ENCODE measurements at regions not wholly inside any gene's neighbourhood (a gene's known extent, or its start where the extent isn't known, plus 50 kb on each side); places are given as distances from the start of the nearest gene placed in this dataset.

- H3K4me3 Mint-ChIP-seq: no peak overlapping the region
- H3K9me3 Mint-ChIP-seq: peaks cover 19% of the 10 kb centered on the region
- no peak for ATAC-seq (replicated peaks; ENCODE audit: extremely low read depth, poor library complexity, severe bottlenecking)
- no peak for DNase-seq (ENCODE audit: low spot score in 2 of 2)
- H3K4me1 Mint-ChIP-seq: no peaks in the 10 kb centered on the region
- no peaks in the 10 kb centered on the region for H3K36me3 Mint-ChIP-seq (ENCODE audit: insufficient read depth)
- H3K27me3 Mint-ChIP-seq: no peaks in the 10 kb centered on the region
- no peak overlapping the region for H3K27ac Mint-ChIP-seq (ENCODE audit: low read depth)
Measured at GRCh38 chr5:167553511-167553910, 737.9 kb upstream of the WWC1 start.

- H3K9me3 Mint-ChIP-seq: peaks cover 20% of the 10 kb centered on the region
- DNase-seq (ENCODE audit: low spot score in 2 of 2): no peak
- no peak overlapping the region for H3K27ac Mint-ChIP-seq (ENCODE audit: low read depth)
- no peak overlapping the region for H3K4me3 Mint-ChIP-seq
- no peak for ATAC-seq (replicated peaks; ENCODE audit: extremely low read depth, poor library complexity, severe bottlenecking)
- H3K36me3 Mint-ChIP-seq (ENCODE audit: insufficient read depth): no peaks in the 10 kb centered on the region
- no peaks in the 10 kb centered on the region for H3K27me3 Mint-ChIP-seq
- H3K4me1 Mint-ChIP-seq: no peaks in the 10 kb centered on the region
Measured at GRCh38 chr5:167554564-167555290, 736.7 kb upstream of the WWC1 start.

- Mint-ChIP-seq H3K27me3 (no peaks in the 10 kb centered on the region), H3K4me1 (no peaks in the 10 kb centered on the region), H3K36me3 (ENCODE audit: insufficient read depth) (no peaks in the 10 kb centered on the region), H3K9me3 (peaks cover 20% of the 10 kb centered on the region), H3K4me3 (no peak overlapping the region), H3K27ac (ENCODE audit: low read depth) (no peak overlapping the region)
- ATAC-seq (replicated peaks; ENCODE audit: extremely low read depth, poor library complexity, severe bottlenecking) (no peak), DNase-seq (ENCODE audit: low spot score in 2 of 2) (no peak)
Measured at GRCh38 chr5:167555565-167556166, 735.8 kb upstream of the WWC1 start.

GRCh38 chr5:167557359-167557758 is 734.1 kb upstream of the WWC1 start:
- ATAC-seq (replicated peaks; ENCODE audit: extremely low read depth, poor library complexity, severe bottlenecking) (no peak), DNase-seq (ENCODE audit: low spot score in 2 of 2) (no peak)
- Mint-ChIP-seq H3K4me3 (no peak overlapping the region), H3K27ac (ENCODE audit: low read depth) (no peak overlapping the region), H3K36me3 (ENCODE audit: insufficient read depth) (no peaks in the 10 kb centered on the region), H3K27me3 (no peaks in the 10 kb centered on the region), H3K9me3 (peaks cover 34% of the 10 kb centered on the region), H3K4me1 (no peaks in the 10 kb centered on the region)

GRCh38 chr5:167561796-167562195 is 729.6 kb upstream of the WWC1 start:
- Mint-ChIP-seq H3K27ac (ENCODE audit: low read depth) (no peak overlapping the region), H3K9me3 (peaks cover 28% of the 10 kb centered on the region), H3K4me3 (no peak overlapping the region), H3K36me3 (ENCODE audit: insufficient read depth) (no peaks in the 10 kb centered on the region), H3K4me1 (no peaks in the 10 kb centered on the region), H3K27me3 (no peaks in the 10 kb centered on the region)
- DNase-seq (ENCODE audit: low spot score in 2 of 2): no peak
- no peak for ATAC-seq (replicated peaks; ENCODE audit: extremely low read depth, poor library complexity, severe bottlenecking)

GRCh38 chr5:167564275-167564674 is 727.2 kb upstream of the WWC1 start:
- H3K9me3 Mint-ChIP-seq: peaks cover 24% of the 10 kb centered on the region
- no peaks in the 10 kb centered on the region for H3K27me3 Mint-ChIP-seq
- no peak overlapping the region for H3K27ac Mint-ChIP-seq (ENCODE audit: low read depth)
- no peaks in the 10 kb centered on the region for H3K36me3 Mint-ChIP-seq (ENCODE audit: insufficient read depth)
- DNase-seq (ENCODE audit: low spot score in 2 of 2) (no peak), ATAC-seq (replicated peaks; ENCODE audit: extremely low read depth, poor library complexity, severe bottlenecking) (no peak)
- H3K4me1 Mint-ChIP-seq: no peaks in the 10 kb centered on the region
- no peak overlapping the region for H3K4me3 Mint-ChIP-seq

- Mint-ChIP-seq H3K27me3 (no peaks in the 10 kb centered on the region), H3K27ac (ENCODE audit: low read depth) (no peak overlapping the region), H3K36me3 (ENCODE audit: insufficient read depth) (no peaks in the 10 kb centered on the region), H3K9me3 (peaks cover 27% of the 10 kb centered on the region), H3K4me3 (no peak overlapping the region), H3K4me1 (no peaks in the 10 kb centered on the region)
- DNase-seq (ENCODE audit: low spot score in 2 of 2) (no peak), ATAC-seq (replicated peaks; ENCODE audit: extremely low read depth, poor library complexity, severe bottlenecking) (no peak)
Measured at GRCh38 chr5:167565189-167565954, 726.1 kb upstream of the WWC1 start.

GRCh38 chr5:167570431-167570830 is 721.0 kb upstream of the WWC1 start:
- Mint-ChIP-seq H3K9me3 (peaks cover 15% of the 10 kb centered on the region), H3K27ac (ENCODE audit: low read depth) (no peak overlapping the region), H3K27me3 (peaks cover 17% of the 10 kb centered on the region), H3K4me3 (no peak overlapping the region), H3K4me1 (no peaks in the 10 kb centered on the region), H3K36me3 (ENCODE audit: insufficient read depth) (no peaks in the 10 kb centered on the region)
- DNase-seq (ENCODE audit: low spot score in 2 of 2) (no peak), ATAC-seq (replicated peaks; ENCODE audit: extremely low read depth, poor library complexity, severe bottlenecking) (no peak)

GRCh38 chr5:167571824-167572223 is 719.6 kb upstream of the WWC1 start:
- Mint-ChIP-seq H3K36me3 (ENCODE audit: insufficient read depth) (no peaks in the 10 kb centered on the region), H3K27ac (ENCODE audit: low read depth) (no peak overlapping the region), H3K4me3 (no peak overlapping the region), H3K4me1 (no peaks in the 10 kb centered on the region), H3K9me3 (peaks cover 15% of the 10 kb centered on the region), H3K27me3 (peaks cover 17% of the 10 kb centered on the region)
- ATAC-seq (replicated peaks; ENCODE audit: extremely low read depth, poor library complexity, severe bottlenecking): no peak
- no peak for DNase-seq (ENCODE audit: low spot score in 2 of 2)

- no peaks in the 10 kb centered on the region for H3K4me1 Mint-ChIP-seq
Measured at GRCh38 chr5:167573370-167574127, 717.9 kb upstream of the WWC1 start.

GRCh38 chr5:167574464-167574863 is 717.0 kb upstream of the WWC1 start:
- peaks cover 17% of the 10 kb centered on the region for H3K27me3 Mint-ChIP-seq
- no peak overlapping the region for H3K27ac Mint-ChIP-seq (ENCODE audit: low read depth)
- peaks cover 15% of the 10 kb centered on the region for H3K9me3 Mint-ChIP-seq
- no peak for DNase-seq (ENCODE audit: low spot score in 2 of 2)
- no peak overlapping the region for H3K4me3 Mint-ChIP-seq
- no peaks in the 10 kb centered on the region for H3K36me3 Mint-ChIP-seq (ENCODE audit: insufficient read depth)
- H3K4me1 Mint-ChIP-seq: no peaks in the 10 kb centered on the region
- ATAC-seq (replicated peaks; ENCODE audit: extremely low read depth, poor library complexity, severe bottlenecking): no peak

More at GRCh38 chr5:167573370-167574127, 717.9 kb upstream of the WWC1 start:
- ATAC-seq (replicated peaks; ENCODE audit: extremely low read depth, poor library complexity, severe bottlenecking) (no peak), DNase-seq (ENCODE audit: low spot score in 2 of 2) (no peak)
- peaks cover 17% of the 10 kb centered on the region for H3K27me3 Mint-ChIP-seq
- peaks cover 15% of the 10 kb centered on the region for H3K9me3 Mint-ChIP-seq
- no peaks in the 10 kb centered on the region for H3K36me3 Mint-ChIP-seq (ENCODE audit: insufficient read depth)
- no peak overlapping the region for H3K4me3 Mint-ChIP-seq
- H3K27ac Mint-ChIP-seq (ENCODE audit: low read depth): no peak overlapping the region

- no peaks in the 10 kb centered on the region for H3K4me1 Mint-ChIP-seq
- H3K27me3 Mint-ChIP-seq: peaks cover 17% of the 10 kb centered on the region
- H3K9me3 Mint-ChIP-seq: peaks cover 10% of the 10 kb centered on the region
- H3K4me3 Mint-ChIP-seq: no peak overlapping the region
- H3K27ac Mint-ChIP-seq (ENCODE audit: low read depth): no peak overlapping the region
- DNase-seq (ENCODE audit: low spot score in 2 of 2): no peak
- no peaks in the 10 kb centered on the region for H3K36me3 Mint-ChIP-seq (ENCODE audit: insufficient read depth)
- ATAC-seq (replicated peaks; ENCODE audit: extremely low read depth, poor library complexity, severe bottlenecking): no peak
Measured at GRCh38 chr5:167575330-167575729, 716.1 kb upstream of the WWC1 start.
